HG03039 (cell line): ENCODE measurements at regions not wholly inside any gene's neighbourhood (a gene's known extent, or its start where the extent isn't known, plus 50 kb on each side); places are given as distances from the start of the nearest gene placed in this dataset.

Experiments
- ATAC-seq: cut with Tn5 transposase; IDR thresholded peaks from one replicate; pipeline ENCODE4 v1.9.1; 2021; ENCODE audit warnings: mild to moderate bottlenecking, moderate library complexity; ENCODE audit not compliant: unreplicated experiment

GRCh38 chr6:19435755-19436154 lies 401.4 kb upstream of the ID4 start:
- no peak for ATAC-seq

DNA sequence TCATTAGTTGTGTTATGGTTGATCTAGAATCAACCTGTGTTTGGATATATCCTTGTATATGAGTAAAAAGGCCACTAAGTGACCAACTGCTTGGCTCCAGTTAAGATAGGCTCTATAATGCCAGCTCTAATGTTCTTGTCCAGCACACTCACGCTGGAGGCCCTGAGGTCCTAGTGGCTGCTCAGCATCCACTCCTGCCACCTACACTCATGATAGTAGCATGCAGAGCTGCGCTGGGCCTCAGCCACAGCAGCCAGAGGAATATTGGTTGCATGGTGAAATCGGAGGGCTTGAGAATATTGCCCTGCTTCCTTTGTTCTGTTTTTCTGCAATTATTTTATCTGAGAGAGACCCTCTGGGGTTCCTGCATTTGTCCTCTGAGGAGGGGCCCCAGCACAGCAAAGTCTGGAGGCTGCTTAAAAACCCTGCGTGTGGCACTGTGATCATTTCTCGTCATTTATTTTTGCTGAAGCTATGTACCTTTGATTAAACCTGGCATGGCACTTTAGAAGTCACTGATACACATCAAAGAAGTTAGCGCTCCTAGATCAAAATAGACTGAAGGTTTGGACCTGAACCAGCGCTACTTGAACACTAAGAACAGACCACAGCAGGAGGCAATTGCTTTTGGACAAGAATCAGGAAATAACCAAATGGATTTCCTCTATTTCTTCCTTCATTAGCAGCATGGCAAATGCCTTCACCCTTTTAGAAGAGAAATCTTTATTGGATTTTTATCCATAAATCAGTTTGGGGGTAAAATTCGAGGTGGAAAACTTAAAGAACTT lies 398.4 kb upstream of the ID4 start:
- ATAC-seq = no peak

- ATAC-seq = no peak
These were observed 396.6 kb upstream of the ID4 start for GRCh38 chr6:19440531-19440930.

- no peak for ATAC-seq
These were observed 393.8 kb upstream of the ID4 start for GRCh38 chr6:19443411-19443810.

GRCh38 chr6:19444041-19444440 lies 393.1 kb upstream of the ID4 start:
- ATAC-seq = no peak

DNA sequence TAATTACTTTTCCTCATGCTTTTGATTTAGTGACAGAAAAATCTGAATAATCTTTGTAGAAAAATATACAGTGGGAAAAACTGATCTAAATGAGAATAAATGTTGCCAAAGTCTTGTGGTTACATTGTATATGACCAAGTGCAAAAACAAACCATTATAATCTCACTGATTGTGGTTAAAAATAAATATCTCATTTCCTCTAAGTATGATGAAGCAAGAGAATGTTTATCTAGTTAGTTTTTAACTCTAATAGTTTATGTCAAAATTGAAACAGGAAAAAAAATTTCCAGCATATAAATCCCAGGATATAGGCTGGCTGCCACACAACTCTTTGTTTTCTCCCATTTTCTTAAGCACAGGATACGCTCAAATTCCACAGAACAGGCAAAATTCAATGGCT lies 392.7 kb upstream of the ID4 start:
- ATAC-seq = no peak

GRCh38 chr6:19446570-19446969 lies 390.6 kb upstream of the ID4 start:
- ATAC-seq = no peak

DNA sequence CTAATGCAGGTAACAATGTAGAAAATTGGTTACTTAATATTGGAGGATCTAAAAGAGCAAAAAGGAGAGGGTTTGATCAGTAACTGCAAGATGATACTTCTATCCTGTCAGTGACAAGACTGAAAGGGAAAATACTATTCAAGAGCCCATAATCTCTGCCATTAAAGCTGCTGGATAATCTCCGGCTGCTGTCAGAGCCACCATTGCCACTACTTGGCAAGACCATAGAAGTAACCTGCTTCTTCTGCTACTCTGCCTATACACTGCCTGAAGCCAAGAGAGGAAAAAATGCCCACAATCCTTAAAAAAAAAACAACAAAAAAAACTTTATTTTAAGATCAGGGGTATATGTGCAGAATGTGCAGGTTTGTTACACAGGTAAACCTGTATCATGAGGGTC lies 386.5 kb upstream of the ID4 start:
- no peak for ATAC-seq

- ATAC-seq = no peak
These were observed 384.7 kb upstream of the ID4 start for GRCh38 chr6:19452495-19452894.

DNA sequence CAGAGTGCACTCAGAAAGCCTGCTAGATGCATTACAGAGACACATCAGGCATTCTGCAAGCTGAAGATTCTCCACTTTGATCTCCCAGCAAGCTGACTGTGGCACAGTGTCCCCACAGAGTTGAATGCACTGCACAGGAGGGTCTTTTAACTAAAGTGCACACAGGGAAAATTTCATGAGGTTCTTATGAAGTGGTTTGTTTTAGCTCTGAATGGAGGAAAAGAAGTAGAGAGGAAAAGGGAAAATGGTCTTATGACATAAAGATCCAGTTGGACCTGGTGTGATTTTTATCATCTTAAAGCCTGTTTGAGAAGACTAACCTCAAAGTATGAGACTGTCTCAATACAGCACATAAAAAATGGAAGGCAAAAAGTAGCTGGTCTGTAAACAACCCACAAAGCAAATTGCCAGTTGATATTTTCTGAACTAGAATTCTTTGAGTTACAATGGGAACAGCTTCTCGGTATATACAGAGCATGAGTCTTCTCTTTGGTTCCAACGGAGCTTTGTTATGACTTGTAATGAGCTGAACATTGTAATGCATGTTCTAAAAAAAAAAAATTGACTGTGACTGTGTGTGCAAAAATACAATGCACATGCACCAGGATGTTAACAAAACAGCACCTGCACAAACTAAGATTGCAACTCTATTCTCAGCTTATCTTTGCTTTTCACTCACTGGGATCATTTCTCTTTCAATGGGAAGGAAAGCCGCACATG lies 383.0 kb upstream of the ID4 start:
- ATAC-seq = no peak

- ATAC-seq = no peak
These were observed 382.3 kb upstream of the ID4 start for GRCh38 chr6:19454721-19455392.

- no peak for ATAC-seq
These were observed 373.9 kb upstream of the ID4 start for GRCh38 chr6:19463250-19463649.

- no peak for ATAC-seq
These were observed 373.2 kb upstream of the ID4 start for GRCh38 chr6:19463925-19464324.

GRCh38 chr6:19465256-19465655 lies 371.9 kb upstream of the ID4 start:
- ATAC-seq = no peak

GRCh38 chr6:19465760-19466159 lies 371.4 kb upstream of the ID4 start:
- no peak for ATAC-seq

DNA sequence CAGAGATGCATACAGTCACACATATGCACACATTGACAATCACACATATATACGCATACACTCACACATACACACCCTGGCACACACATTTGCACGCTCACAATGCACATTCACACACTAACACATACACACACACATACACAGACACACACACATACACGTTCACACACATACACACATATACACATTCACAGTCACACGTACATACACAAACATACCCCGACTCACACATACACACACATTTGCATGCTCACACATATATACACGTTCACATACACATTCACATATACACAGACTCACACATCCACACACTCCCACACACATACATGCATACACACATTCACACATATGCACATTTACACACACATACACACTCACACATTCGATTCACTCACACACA lies 366.8 kb upstream of the ID4 start:
- ATAC-seq = no peak

DNA sequence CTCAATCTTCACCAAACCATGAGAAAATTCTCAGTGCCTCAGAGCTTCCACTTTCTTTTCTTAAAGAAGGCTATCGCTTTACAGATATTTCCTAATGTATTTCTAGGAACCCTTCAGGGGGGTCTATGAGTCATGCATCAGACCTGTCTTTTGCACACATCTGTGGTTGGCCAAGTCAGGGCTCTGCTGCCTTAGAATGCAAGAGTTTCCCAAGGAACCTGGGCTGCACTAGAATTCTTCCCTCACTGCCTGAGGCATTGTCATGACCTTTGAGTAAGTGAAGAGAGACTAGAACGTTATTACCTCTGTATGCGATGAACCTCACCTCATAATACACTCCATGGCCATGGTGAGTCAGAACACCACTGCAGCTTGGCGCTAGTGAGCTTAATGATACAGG lies 365.0 kb upstream of the ID4 start:
- no peak for ATAC-seq

DNA sequence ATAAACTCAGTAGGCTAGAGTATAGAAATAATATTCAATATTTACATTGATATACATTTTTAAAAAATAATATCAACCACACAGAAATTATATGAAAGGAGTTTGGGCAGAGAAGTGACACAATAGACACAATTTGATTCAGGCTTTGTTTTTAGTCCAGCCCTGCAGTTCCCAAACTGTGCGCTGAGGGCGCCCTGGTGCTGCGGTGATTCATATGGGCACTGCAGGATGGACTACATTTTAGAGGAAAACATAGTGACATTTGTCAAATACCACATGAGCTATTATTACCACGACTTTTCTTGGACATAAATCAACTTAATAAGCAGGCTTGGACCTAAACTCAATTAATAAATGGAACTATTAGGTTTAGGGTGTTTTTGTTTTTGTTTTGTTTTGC lies 364.3 kb upstream of the ID4 start:
- no peak for ATAC-seq

DNA sequence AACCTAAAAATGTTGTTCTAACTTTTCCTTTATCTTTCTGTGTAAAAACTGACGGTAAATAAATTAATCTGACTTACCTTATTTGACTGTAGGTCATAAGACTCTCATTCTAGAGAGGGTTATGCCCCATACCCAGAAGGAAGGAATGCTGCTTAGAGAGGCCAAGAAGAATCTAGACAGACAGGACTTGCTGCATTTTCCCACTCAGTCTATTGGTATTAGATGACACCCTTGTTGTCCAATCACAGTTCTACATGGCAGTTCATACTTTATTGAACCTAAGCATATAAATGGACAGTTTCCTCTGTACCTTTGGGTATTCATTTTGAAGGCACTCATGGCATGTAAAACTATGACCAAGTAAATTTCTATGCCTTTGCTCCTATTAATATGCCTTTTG lies 359.6 kb upstream of the ID4 start:
- ATAC-seq = no peak

DNA sequence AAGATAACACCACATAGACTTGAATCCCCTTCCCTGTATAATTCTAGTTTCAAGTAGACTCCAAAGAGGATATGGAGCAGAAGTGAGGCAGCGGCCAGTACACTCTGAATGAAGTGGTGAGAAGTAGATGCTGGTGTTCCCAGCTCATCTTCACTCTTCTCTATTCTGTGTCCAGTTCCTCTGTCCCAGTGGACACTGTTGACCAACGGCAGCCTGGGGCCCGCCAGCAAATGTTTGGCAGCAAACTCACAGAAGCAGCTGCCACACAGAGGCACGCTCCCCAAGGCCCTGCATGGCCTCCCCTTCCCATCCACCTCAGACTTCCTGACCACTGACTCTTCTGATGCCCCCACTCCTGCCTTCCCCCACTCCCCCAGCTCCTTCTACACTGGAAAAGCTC lies 358.9 kb upstream of the ID4 start:
- ATAC-seq = no peak

DNA sequence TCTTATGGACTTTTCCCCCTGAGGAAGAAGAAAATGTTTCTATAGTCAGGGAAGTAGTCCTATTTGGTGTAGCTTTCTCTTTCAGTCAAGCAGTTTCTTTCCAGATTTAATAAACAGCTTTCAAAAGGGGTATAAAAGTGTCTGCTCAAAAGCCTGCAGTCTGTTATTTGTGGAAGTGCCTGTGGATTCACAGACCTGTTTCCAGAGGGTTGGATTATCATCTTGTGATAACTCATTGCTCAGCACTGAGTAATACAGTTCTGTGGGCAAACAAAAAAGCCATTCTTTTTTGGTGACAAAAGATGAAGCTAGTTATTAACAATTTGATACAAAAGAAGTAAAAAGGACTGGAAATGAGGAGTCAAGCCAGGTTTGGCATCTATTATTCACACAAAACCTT lies 358.2 kb upstream of the ID4 start:
- ATAC-seq = no peak

- no peak for ATAC-seq
These were observed 357.6 kb upstream of the ID4 start for GRCh38 chr6:19479551-19479950.
